HG03469 (cell line): ENCODE measurements at regions not wholly inside any gene's neighbourhood (a gene's known extent, or its start where the extent isn't known, plus 50 kb on each side); places are given as distances from the start of the nearest gene placed in this dataset.
"Not testable (repeated sequence)": the region's sequence is repeated elsewhere in the genome, so short reads cannot be mapped to it uniquely, and the experiment has no call there.

Experiments
- ATAC-seq: cut with Tn5 transposase; IDR thresholded peaks from one replicate; pipeline ENCODE4 v1.9.1; 2021; ENCODE audit warnings: mild to moderate bottlenecking, moderate library complexity, moderate number of reproducible peaks; ENCODE audit not compliant: unreplicated experiment

DNA sequence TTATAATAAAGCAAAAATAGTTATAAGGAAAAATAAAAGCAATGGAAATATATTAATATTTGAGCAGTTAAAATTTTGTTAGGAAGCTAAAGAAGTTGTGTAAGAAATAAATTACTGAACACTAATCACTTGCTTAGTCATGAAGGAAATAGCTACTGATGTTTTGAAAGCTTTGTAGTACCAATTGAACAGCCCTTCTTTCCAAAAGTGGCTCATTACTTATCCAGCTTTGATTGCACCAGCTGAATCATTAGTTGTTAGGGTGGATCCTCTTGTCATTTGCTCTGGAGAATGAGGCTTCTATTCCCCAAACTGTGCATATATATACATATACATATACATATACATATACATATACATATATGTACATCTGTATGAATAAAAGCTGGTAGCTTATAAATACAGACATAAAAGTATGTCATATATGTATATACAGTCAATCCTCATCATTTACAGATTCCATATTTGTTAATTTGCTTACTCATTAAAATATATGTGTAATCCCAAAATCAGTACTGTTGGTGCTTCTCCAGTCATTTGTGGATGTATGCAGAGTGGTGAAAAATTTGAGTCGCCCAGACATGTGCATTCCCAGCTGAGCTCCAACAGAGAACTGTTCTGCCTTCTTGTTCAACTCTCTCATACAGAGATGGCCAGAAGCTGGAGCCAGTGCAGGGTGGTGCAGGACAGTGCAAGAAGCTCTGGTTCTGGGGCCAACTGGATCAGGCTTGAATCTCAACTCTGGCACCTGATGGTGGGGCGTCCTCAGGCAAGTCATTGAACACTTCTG lies 214.1 kb downstream of the RPAP3 start:
- no peak for ATAC-seq

DNA sequence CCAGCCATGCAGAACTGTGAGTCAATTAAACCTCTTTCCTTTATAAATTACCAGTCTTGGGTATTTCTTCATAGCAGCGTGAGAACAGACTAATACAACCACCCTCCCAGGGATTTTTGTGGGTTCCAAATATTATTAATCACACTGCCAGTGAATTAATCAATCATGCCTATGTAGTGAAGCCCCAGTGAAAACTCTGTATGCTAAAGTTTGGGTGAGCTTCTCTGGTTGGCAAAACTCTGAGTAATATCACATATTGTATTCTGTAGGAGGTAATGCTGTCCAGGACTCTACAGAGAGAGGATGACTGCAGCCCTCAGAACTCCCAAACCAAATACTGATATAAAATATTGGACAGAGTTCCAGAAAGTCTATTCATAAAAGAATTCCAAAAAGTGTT lies 216.9 kb downstream of the RPAP3 start:
- ATAC-seq: no peak

DNA sequence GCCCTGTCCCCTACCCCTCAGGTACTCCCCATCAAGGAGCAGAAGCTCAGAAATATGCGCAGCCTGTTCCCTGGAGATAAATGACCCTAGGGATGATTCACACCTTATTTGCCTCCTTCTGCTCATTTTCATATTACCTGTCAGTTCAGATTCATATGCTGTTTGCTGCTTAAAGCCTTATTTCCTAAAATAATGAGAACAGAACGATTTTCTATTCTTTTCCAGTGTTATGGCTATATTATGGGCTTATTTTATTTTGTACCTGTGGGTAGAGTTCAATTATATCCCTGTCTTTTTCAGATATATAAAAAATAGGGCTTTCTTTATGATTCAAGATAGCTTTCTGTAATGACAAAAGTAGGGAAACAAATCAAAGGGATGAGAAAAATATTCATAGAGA lies 224.8 kb downstream of the RPAP3 start:
- ATAC-seq: no peak

DNA sequence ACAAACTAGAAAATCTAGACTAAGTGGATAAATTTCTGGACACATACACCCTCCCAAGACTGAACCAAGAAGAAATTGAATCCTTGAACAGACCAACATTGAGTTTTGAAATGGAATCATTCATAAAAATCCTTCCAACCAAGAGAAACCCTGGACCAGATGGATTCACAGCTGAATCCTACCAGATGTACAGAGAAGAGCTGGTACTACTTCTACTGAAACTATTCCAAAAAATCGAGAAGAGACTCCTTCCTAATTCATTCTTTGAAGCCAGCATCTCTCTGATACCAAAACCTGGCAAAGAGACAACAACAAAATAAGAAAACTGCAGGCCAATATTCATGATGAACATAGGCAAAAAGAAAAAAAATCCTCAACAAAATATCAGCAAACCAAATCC lies 227.4 kb downstream of the RPAP3 start:
- ATAC-seq: no peak

DNA sequence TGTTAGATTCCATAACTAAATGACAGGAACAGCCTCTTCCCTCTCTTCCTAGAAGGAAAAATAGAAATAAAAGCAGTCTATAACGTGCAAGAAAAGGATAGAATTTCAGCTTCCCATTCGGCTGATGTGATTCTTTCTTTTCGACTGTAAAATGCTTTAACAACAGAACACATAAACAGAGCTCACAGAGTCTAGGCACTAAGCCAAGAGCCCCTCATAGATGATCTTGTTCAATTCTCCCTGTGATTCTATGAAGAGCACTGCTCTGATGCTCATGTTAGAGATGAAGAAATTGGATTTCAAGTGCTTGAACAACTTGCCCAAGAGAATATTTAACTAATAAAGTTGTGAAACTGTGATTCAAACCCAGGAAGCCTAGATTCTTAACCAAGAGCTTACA lies 232.7 kb downstream of the RPAP3 start:
- ATAC-seq: no peak

DNA sequence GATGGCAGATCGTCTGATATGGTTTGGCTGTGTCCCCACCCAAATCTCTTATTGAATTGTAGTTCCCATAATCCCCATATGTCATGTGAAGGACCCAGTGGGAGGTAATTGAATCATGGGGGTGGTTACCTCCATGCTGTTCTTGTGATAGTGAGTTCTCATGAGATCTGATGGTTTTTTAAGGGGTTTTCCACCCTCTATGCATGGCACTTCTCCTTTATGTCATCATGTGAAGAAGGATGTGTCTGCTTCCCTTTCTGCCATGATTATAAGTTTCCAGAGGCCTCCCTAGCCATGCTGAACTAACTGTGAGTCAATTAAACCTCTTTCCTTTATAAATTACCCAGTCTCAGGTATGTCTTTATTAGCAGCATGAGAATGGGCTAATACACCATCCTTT lies 235.5 kb downstream of the RPAP3 start:
- not testable (repeated sequence) for ATAC-seq

DNA sequence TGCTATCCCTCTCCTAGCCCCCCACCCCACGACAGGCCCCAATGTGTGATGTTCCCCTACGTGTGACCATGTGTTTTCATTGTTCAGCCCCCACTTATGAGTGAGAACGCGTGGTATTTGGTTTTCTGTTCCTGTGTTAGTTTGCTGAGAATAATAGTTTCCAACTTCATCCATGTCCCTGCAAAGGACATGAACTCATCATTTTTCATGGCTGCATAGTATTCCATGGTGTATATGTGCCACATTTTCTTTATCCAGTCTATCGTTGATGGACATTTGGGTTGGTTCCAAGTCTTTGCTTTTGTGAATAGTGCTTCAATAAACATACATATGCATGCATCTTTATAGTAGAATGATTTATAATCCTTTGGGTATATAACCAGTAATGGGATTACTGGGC lies 241.9 kb downstream of the RPAP3 start:
- not testable (repeated sequence) for ATAC-seq

DNA sequence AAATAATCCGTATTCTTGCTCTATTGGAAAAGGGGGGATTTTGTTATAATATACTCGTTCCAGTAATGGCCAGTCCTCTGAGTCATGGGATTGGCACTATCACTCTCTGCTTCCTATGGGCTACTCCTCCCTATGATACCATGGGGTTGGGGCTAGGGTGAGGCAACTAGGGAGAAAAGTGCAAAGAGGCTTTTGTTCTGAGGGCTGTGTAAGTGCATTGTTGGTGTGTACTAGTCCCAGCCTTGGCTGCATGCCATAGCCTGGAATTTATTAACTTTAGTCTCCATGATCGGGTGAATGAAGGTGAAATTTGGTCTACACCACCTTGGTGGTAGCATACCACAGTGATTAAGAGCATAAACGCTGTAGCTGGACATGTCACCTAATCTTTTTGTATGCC lies 247.6 kb downstream of the RPAP3 start:
- no peak for ATAC-seq

DNA sequence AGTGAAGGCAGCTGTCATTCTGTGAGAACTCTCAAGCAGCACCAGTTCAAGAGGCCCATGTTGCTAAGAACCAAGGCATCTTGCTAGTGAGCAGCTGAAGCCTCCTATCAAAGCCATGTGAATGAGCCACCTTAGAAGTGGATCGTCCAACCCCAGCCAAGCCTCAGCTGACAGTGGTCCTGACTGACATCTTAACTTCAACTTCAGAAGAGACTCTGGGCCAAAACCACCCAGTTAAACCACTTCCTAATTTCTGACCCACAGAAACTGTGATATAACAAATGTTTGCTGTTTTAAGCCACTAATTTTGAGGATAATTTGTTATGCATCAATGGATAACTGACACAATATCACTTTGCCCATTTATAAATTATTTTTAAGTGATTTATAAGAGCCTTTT lies 256.0 kb downstream of the RPAP3 start:
- no peak for ATAC-seq

DNA sequence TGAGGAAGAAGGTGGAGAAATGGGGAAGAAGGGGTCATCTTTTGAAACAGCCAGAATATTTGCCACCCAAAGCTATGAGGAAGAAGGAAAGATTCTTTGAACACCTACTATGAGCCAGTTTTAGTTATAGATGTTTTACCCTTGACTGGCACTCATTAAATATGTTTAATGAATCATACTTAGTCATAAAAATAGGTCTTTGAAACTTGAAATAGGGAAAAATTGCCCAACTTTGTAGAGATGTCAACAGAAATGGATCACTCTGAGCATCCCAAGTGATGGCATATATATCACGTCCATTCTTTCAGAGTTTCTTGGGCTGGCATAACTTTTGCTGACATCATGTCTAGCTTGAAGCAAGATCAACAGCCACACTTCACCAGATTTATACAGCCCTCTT lies 263.5 kb downstream of the RPAP3 start:
- no peak for ATAC-seq

DNA sequence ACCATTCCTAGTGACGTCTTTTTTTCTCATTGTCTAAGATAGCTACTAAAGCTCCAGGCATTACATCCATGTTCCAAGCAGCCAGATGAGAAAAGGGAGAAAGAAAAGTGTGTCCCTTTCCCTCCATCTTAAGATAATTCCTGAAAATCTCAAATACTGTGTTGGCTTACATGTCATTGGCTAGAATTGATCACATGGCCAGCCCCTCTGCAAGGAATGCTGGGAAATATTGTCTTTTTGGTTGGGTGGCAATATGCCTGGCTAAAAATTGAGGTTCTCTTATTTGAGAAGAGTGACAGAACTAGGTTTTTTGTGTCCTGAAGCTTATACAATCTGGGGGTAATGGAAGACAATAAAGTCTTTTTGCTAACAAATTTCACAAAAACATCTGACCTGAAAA lies 264.3 kb downstream of the RPAP3 start:
- ATAC-seq: no peak

DNA sequence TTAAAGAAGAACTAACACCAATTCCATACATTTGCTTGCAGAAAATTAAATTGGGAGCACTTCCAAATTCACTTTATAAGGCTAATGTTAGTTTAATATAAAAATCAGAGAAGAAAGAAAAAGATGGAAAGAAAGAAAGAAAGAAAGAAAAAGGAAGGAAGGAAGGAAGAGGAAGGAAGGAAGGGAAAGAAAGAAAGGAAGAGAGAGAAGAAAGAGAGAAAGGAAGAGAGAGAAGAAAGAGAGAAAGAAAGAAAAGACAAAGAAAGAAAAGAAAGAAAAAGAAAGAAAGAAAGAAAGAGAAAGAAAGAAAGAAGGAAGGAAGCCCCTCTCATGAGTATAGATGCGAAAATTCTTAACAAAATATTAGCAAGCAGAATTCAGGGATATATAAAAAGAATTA lies 267.7 kb downstream of the RPAP3 start:
- ATAC-seq: no peak

DNA sequence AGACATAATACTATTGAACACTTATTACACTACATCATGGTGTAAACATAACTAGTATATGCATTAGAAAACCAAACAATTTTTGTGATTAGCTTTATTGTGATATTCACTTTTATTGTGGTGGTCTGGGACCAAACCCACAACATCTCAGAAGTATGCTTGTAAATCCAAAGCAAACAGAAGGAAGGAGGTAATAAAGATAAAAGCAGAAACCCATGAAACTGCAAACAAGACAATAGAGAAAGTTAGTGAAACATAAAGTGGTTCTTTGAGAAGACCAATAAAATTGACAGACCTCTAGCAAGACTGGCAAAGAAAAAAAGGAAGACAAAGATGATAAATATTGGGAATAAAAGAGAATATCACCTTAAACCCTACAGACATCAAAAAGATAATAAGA lies 268.3 kb downstream of the RPAP3 start:
- no peak for ATAC-seq

DNA sequence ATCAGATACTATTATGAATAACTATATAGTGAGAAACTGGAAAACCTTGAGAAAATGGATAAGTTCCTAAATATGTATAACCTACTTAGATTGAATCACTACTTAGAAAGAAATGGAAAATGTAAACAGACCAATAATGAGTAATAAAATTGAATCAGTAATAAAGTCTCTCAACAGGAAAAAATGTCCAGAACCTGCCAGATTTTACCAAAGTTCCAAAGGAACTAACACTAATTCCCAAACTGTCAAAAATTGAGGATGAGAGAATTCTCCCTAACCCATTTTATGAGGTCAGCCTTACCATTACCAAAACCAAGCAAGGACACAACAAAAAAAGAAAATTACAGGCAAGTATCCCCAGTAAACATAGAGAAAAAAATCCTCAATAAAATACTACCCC lies 272.0 kb downstream of the RPAP3 start:
- ATAC-seq: no peak

DNA sequence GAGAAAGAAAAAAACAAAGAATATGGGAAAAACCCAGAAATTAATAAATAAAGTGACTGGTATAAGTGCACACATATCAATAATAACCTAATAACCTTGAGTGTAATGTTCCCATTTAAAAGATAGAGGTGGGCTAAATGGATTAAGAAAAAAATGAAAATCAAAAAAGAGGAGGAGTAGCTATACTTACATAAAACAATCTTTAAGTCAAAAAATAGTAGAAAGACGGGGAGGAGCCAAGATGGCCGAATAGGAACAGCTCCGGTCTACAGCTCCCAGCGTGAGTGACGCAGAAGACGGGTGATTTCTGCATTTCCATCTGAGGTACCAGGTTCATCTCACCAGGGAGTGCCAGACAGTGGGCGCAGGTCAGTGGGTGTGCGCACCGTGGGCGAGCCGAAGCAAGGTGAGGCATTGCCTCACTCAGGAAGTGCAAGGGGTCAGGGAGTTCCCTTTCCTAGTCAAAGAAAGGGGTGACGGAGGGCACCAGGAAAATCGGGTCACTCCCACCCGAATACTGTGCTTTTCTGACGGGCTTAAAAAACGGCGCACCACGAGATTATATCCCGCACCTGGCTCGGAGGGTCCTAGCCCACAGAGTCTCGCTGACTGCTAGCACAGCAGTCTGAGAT lies 279.0 kb downstream of the RPAP3 start:
- not testable (repeated sequence) for ATAC-seq

DNA sequence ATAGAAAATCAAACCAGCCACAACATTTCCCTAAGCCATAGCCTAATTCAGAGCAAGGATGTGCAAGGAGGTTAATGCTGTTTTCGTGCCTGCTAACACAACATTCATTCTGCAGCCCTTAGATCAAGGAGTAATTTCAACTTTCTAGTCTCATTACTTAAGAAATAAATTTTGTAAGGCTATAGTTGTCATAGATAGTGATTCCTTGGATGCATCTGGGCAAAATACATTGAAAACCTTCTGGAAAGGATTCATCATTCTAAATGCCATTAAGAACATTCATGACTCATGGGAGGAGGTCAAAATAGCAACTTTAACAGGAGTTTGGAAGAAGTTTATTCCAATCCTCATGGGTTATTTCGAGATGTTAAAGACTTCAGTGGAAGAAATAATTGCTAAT lies 283.2 kb downstream of the RPAP3 start:
- ATAC-seq: no peak

DNA sequence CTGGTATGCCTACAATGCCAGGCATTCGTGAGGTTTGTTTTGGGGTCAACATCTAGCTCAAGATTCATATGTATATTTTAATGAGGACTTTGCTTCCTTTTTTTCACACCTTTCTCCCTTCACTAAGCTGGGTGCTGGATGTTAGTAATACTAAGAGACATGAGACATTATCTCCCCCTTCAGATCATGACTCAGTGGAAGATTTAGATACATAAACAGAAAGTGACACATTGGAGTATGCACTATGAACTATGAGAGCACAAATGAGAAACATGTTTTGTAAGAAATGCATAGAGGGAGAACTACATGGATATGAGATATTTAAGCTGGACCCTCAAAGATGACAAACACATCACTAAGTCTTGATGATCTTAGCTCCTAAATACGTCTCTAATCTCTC lies 286.3 kb downstream of the RPAP3 start:
- ATAC-seq: no peak

DNA sequence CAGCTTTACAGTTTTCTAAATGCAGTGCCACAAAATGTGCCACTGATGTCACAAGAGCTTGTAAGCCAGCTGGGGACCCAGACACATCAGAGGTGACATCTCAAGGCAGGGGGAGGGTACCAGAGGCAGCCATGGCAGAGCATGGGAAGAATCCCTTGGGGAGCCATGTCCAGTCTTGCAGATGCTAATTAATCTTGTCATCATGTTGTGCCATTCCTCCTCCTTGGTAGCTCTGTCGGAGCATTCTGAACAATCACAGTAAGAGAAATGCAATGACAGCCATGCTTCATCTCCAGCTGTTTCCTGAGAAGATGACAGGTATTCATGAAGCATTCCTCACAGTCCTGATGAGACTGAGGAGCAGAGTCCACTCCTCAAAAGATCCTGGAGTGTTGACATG lies 287.9 kb downstream of the RPAP3 start:
- no peak for ATAC-seq

DNA sequence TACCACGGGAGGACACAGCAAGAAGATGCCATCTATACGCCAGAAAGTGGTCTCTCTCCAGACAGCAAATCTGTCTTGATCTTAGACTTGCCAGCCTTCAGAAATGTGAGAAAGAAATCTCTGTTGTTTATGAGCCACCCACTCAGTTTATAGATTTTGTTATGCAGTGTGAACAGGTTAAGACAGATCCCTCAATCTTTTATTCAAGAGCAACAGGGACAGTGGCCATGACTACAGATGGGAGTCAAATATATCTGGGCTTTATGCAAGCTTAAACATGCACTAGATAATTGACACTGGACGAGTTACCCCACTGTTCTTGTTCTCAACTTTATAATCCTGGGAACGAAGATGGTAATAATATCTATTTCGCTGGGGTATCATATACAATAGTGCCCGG lies 288.7 kb downstream of the RPAP3 start:
- ATAC-seq: no peak

DNA sequence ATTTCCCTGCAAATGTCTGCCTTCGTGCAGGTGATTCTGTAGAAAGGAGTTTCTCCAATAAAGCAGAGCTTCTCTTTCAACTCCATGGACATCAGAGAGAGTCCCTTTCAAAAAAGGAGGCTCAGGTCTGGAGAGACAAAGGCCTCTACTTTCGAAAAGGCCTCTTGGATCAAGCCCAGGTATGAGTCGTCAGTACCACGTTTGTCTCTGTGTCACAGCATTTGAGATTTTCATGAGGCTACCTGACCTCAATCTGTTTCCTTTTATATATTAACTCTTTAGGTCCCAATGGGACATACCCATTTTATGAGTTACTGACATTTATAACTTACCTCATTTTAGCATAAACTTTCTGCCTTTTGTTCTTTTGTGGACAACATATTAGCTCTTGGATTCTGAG lies 290.8 kb downstream of the RPAP3 start:
- no peak for ATAC-seq

DNA sequence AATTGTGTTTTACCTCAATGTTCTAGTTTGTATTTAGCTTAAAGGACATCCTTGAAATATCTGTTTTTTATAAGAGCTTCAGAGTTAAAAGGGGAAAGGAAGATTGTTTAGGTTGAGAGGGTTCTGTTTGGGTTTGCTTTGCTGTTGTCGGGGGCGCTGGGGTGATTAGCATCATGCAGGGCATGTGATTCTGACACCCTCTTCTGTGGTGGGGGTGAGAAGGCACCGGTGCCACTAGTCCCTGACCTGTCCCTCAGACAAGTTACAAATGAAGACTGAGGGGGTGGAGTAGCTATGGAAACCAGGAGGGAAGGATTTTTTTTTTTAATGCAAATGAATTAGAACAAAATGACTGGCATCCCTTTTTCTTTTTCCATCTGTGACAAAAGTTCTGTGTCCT lies 291.3 kb downstream of the RPAP3 start:
- no peak for ATAC-seq

DNA sequence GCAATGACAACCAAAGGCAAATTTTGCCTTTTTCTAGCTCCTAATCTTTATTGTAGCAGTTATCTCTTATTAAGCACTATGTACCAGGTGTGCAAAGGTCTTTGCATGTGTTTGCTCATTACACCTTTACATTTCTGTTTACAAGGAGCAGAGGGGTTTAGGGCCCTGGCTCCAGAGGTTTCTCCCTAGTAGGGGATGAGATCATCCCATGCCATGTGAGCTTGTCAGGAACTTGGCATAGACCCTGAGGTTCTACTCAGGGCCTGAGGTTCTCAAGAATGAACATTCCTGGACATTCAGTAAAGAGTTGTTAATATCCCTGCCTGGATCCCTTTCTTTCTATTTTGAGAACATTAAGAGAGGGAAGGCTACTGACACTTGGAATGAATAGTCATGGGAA lies 292.0 kb downstream of the RPAP3 start:
- no peak for ATAC-seq
